HepG2 (cell line): ENCODE measurements at regions not wholly inside any gene's neighbourhood (a gene's known extent, or its start where the extent isn't known, plus 50 kb on each side); places are given as distances from the start of the nearest gene placed in this dataset.

ENCODE experiments used
- ATAC-seq: fragments of 200-7000 bp; cut with Tn5 transposase; 3 replicates; pipeline ENCODE4 v1.9.1; 2020; ENCODE audit warnings: mild to moderate bottlenecking, moderate library complexity
- BruUV-seq: library from RNA; stranded (reverse); fragments of 400-500 nt; replicated peaks from 2 replicates; lab custom pipeline; 2021; lab: Mats Ljungman, UMichigan
- CTCF ChIA-PET: fragments of 300-600 bp; formaldehyde crosslinking; extraction: SDS; loops from one replicate; lab custom pipeline; 2021; ENCODE audit warnings: low total read pairs, inconsistent platforms, low intra/inter-chr PET ratio; lab: Yijun Ruan, JAX
- POLR2A ChIA-PET: fragments of 350-600 bp; sonication (Branson Sonifier 250); formaldehyde crosslinking; loops from one replicate; lab custom pipeline; 2020; ENCODE audit warnings: antibody characterized with exemption, inconsistent platforms; lab: Yijun Ruan, JAX
- DNase-seq: peaks from one replicate; pipeline ENCODE4 v3.0.0-alpha.2; 2015; ENCODE audit warnings: low spot score
- FAIRE-seq: peaks from 3 replicates; lab custom pipeline; 2011; peaks lifted over from hg19 to GRCh38; lab: Jason Lieb, UNC
- H2AFZ ChIP-seq: one replicate; pipeline ENCODE4 v1.6.1; 2011; ENCODE audit warnings: low read length, inconsistent platforms
- H3K27ac ChIP-seq: fragments of 300-600 bp; 3 replicates; pipeline ENCODE4 v1.8.0; 2011; ENCODE audit warnings: mixed run types, mild to moderate bottlenecking, mixed read lengths, low read length, inconsistent platforms; ENCODE audit not compliant: insufficient read depth; ENCODE audit errors: extremely low read length
- H3K27me3 ChIP-seq, 2 experiments: fragments of 200-600 bp in 1 of 2; 2 replicates in 1 of 2; 3 replicates in 1 of 2; pipeline versions ENCODE4 v1.6.0 to v1.8.0; 2011; ENCODE audit warnings: low read length in 2 of 2, mild to moderate bottlenecking in 2 of 2, moderate library complexity in 2 of 2, inconsistent platforms in 1 of 2; ENCODE audit not compliant: insufficient read depth in 2 of 2, control insufficient read depth in 1 of 2
- H3K36me3 ChIP-seq, 2 experiments: fragments of 200-600 bp in 1 of 2; replicated peaks in 1 of 2; 2 replicates in 1 of 2; 3 replicates in 1 of 2; pipeline versions ENCODE4 v1.5.1 to v1.8.0; 2011; ENCODE audit warnings: low read length in 2 of 2, inconsistent platforms in 1 of 2; ENCODE audit not compliant: insufficient read depth in 2 of 2, control insufficient read depth in 1 of 2
- H3K4me1 ChIP-seq: 2 replicates; pipeline ENCODE4 v1.5.1; 2012; ENCODE audit warnings: low read length, inconsistent platforms; ENCODE audit not compliant: insufficient read depth
- H3K4me2 ChIP-seq: 2 replicates; pipeline ENCODE4 v1.6.0; 2011; ENCODE audit warnings: low read depth, low read length, inconsistent platforms
- H3K4me3 ChIP-seq, 3 experiments: fragments of 200-600 bp in 1 of 3; sonication (generic), shearing (Covaris generic) in 1 of 3; replicated peaks in 1 of 3; 2 replicates each; pipeline ENCODE4 v1.5.1; 2011 to 2016; ENCODE audit warnings: low read length in 3 of 3, inconsistent platforms in 2 of 3, low read depth in 2 of 3, mild to moderate bottlenecking in 2 of 3, control low read depth in 1 of 3, mixed read lengths in 1 of 3; ENCODE audit not compliant: insufficient read depth in 1 of 3
- H3K79me2 ChIP-seq: one replicate; pipeline ENCODE4 v1.6.1; 2011; ENCODE audit warnings: low read length, inconsistent platforms; ENCODE audit not compliant: insufficient read depth
- H3K9ac ChIP-seq: 2 replicates; pipeline ENCODE4 v1.6.0; 2011; ENCODE audit warnings: mild to moderate bottlenecking, low read depth, low read length, inconsistent platforms; ENCODE audit not compliant: insufficient read depth
- H3K9me3 ChIP-seq: 2 replicates; pipeline ENCODE4 v1.5.1; 2012; ENCODE audit warnings: mild to moderate bottlenecking, low read length
- H4K20me1 ChIP-seq: 2 replicates; pipeline ENCODE4 v1.6.0; 2011; ENCODE audit warnings: inconsistent platforms, mild to moderate bottlenecking, low read length, moderate library complexity; ENCODE audit not compliant: insufficient read depth
- CERS6 ChIP-seq: sonication (generic); formaldehyde crosslinking; IDR thresholded peaks from 2 replicates; pipeline ENCODE4 v1.5.0; 2020; ENCODE audit warnings: missing genetic modification reagents
- DPF2 ChIP-seq: sonication (generic); formaldehyde crosslinking; IDR thresholded peaks from 2 replicates; pipeline ENCODE4 v1.4.0; 2020; ENCODE audit warnings: mild to moderate bottlenecking, low read depth, missing genetic modification reagents, borderline replicate concordance
- DR1 ChIP-seq: sonication (generic); formaldehyde crosslinking; IDR thresholded peaks from 2 replicates; pipeline ENCODE4 v1.8.0; 2021; ENCODE audit warnings: mild to moderate bottlenecking, missing genetic modification reagents, inconsistent platforms
- MLXIP ChIP-seq: sonication (generic); formaldehyde crosslinking; IDR thresholded peaks from 2 replicates; pipeline ENCODE4 v1.9.0; 2021; ENCODE audit warnings: missing genetic modification reagents, borderline replicate concordance
- NRL ChIP-seq: sonication (generic); formaldehyde crosslinking; IDR thresholded peaks from 2 replicates; pipeline ENCODE4 v1.5.0; 2020; ENCODE audit warnings: missing genetic modification reagents, mild to moderate bottlenecking, moderate library complexity, borderline replicate concordance
- TBP ChIP-seq: sonication (generic); formaldehyde crosslinking; IDR thresholded peaks from 2 replicates; pipeline ENCODE4 v1.5.0; 2020; ENCODE audit warnings: missing genetic modification reagents
- TIGD3 ChIP-seq: sonication (generic); formaldehyde crosslinking; IDR thresholded peaks from 2 replicates; pipeline ENCODE4 v1.5.1; 2020; ENCODE audit warnings: mild to moderate bottlenecking, missing genetic modification reagents, borderline replicate concordance
- ZBTB42 ChIP-seq: sonication (generic); formaldehyde crosslinking; IDR thresholded peaks from 2 replicates; pipeline ENCODE4 v1.5.0; 2020; ENCODE audit warnings: mild to moderate bottlenecking, missing genetic modification reagents
- ZFP82 ChIP-seq: sonication (generic); formaldehyde crosslinking; IDR thresholded peaks from 2 replicates; pipeline ENCODE4 v1.5.1; 2020; ENCODE audit warnings: mild to moderate bottlenecking, missing genetic modification reagents, borderline replicate concordance
- ZNF143 ChIP-seq: sonication (generic); formaldehyde crosslinking; IDR thresholded peaks from 2 replicates; pipeline ENCODE4 v1.4.0; 2020; ENCODE audit warnings: missing genetic modification reagents
- ZNF605 ChIP-seq: sonication (generic); formaldehyde crosslinking; IDR thresholded peaks from 2 replicates; pipeline ENCODE4 v1.8.0; 2022; ENCODE audit warnings: mild to moderate bottlenecking, missing genetic modification reagents
- ZNF746 ChIP-seq: sonication (generic); formaldehyde crosslinking; IDR thresholded peaks from 2 replicates; pipeline ENCODE4 v1.8.0; 2022; ENCODE audit warnings: mild to moderate bottlenecking, missing genetic modification reagents
- WGBS: methylation state at CpG from one replicate; pipeline ENCODE4 v1.1.6; 2017; ENCODE audit warnings: low lambda C conversion rate; 5-methylcytosine and 5-hydroxymethylcytosine counted together
- in situ Hi-C: cut with HindIII; loops from 2 replicates; pipeline ENCODE4 v1.10.0; 2017; ENCODE audit warnings: low pct_unique_long_range_greater_than_20kb; ENCODE audit not compliant: extremely low pct_ligation_motif_present
- intact Hi-C: fragments of 100-400 bp; cut with micrococcal nuclease; formaldehyde crosslinking; loops from one replicate; pipeline ENCODE4 v1.10.0; 2022; ENCODE audit not compliant: unreplicated experiment

- Histone ChIP-seq H4K20me1 (no peaks in the 10 kb centered on the region), H3K27ac (no peak overlapping the region), H3K79me2 (no peaks in the 10 kb centered on the region), H3K4me2 (no peak overlapping the region), H3K9me3 (no peaks in the 10 kb centered on the region), H3K9ac (no peak overlapping the region), H3K36me3 (no peaks in the 10 kb centered on the region), H2AFZ (no peak overlapping the region), H3K27me3 (no peaks in the 10 kb centered on the region)
- no TSS peak for BruUV-seq
- in situ Hi-C loops = no loop called here
- ChIA-PET CTCF (no interaction called here), POLR2A (no interaction called here)
- ATAC-seq (no peak), DNase-seq (no peak), FAIRE-seq (no peak)
- 18% methylated on average over 3 of the region's 3 CpGs for WGBS
- intact Hi-C loops = no loop called here
- TF ChIP-seq MLXIP (CRISPR knock-in tag) = no peak
- TF ChIP-seq DR1 (CRISPR knock-in tag) = no peak
- no peak for TF ChIP-seq DPF2 (CRISPR knock-in tag)
- TF ChIP-seq CERS6 (CRISPR knock-in tag) = no peak
- no peak for TF ChIP-seq NRL
- TF ChIP-seq TBP (CRISPR knock-in tag) = no peak
- no peak for TF ChIP-seq TIGD3 (CRISPR knock-in tag)
- TF ChIP-seq ZNF143 (CRISPR knock-in tag) = no peak
- TF ChIP-seq ZBTB42 (CRISPR knock-in tag) = no peak
- no peak for TF ChIP-seq ZNF746 (CRISPR knock-in tag)
- no peak for TF ChIP-seq ZFP82 (CRISPR knock-in tag)
- TF ChIP-seq ZNF605 (CRISPR knock-in tag) = no peak
- TF ChIP-seq, all 625 proteins: peak for 0
- no peak overlapping the region for H3K4me3 ChIP-seq
- H3K4me1 ChIP-seq = no peaks in the 10 kb centered on the region
Measured at GRCh38 chr2:139918982-139919381, 1138.8 kb upstream of the NXPH2 start.
